HepG2 (cell line): ENCODE measurements at regions not wholly inside any gene's neighbourhood (a gene's known extent, or its start where the extent isn't known, plus 50 kb on each side); places are given as distances from the start of the nearest gene placed in this dataset.
A peak's percentile ranks its signal among the peaks of the same experiment; 100 is the strongest.

ENCODE experiments used
- DRAP1 ChIP-seq: IDR thresholded peaks from 2 replicates; pipeline ENCODE4 v1.6.1; 2016; ENCODE audit warnings: missing genetic modification reagents, missing compliant biosample characterization
- ELK4 ChIP-seq: sonication (generic); formaldehyde crosslinking; IDR thresholded peaks from 2 replicates; pipeline ENCODE4 v1.9.0; 2021; ENCODE audit warnings: missing genetic modification reagents, borderline replicate concordance
- IKZF5 ChIP-seq: IDR thresholded peaks from 2 replicates; pipeline ENCODE4 v1.6.1; 2018; ENCODE audit warnings: missing genetic modification reagents, mild to moderate bottlenecking, missing compliant biosample characterization
- KLF11 ChIP-seq: IDR thresholded peaks from 2 replicates; pipeline ENCODE4 v1.6.1; 2016; ENCODE audit warnings: missing compliant biosample characterization
- NCOA1 ChIP-seq: sonication (generic); formaldehyde crosslinking; IDR thresholded peaks from 2 replicates; pipeline ENCODE4 v1.9.0; 2021; ENCODE audit warnings: missing genetic modification reagents
- PLSCR1 ChIP-seq: sonication (generic); formaldehyde crosslinking; IDR thresholded peaks from 2 replicates; pipeline ENCODE4 v1.5.0; 2020; ENCODE audit warnings: missing genetic modification reagents, mild to moderate bottlenecking, borderline replicate concordance
- SALL2 ChIP-seq: sonication (generic); formaldehyde crosslinking; IDR thresholded peaks from 2 replicates; pipeline ENCODE4 v1.8.1; 2023; ENCODE audit warnings: mild to moderate bottlenecking, missing genetic modification reagents, inconsistent platforms
- TBX2 ChIP-seq: sonication (generic); formaldehyde crosslinking; IDR thresholded peaks from 2 replicates; pipeline ENCODE4 v1.5.0; 2020; ENCODE audit warnings: missing genetic modification reagents, mild to moderate bottlenecking, borderline replicate concordance
- ZKSCAN8 ChIP-seq: IDR thresholded peaks from 2 replicates; pipeline ENCODE4 v1.6.1; 2016; ENCODE audit warnings: borderline replicate concordance, missing genetic modification reagents, missing compliant biosample characterization
- ZNF710 ChIP-seq: sonication (generic); formaldehyde crosslinking; IDR thresholded peaks from 2 replicates; pipeline ENCODE4 v1.5.0; 2020; ENCODE audit warnings: mild to moderate bottlenecking, missing genetic modification reagents, borderline replicate concordance
- TF ChIP-seq, protein P1 (sequence below): sonication (generic); formaldehyde crosslinking; IDR thresholded peaks from 2 replicates; pipeline ENCODE4 v1.4.0; 2020; ENCODE audit warnings: mild to moderate bottlenecking, missing genetic modification reagents, borderline replicate concordance
- TF ChIP-seq, protein P2 (sequence below): sonication (generic); formaldehyde crosslinking; IDR thresholded peaks from 2 replicates; pipeline ENCODE4 v1.4.0; 2020; ENCODE audit warnings: missing genetic modification reagents
- TF ChIP-seq, protein P3 (sequence below): sonication (generic); IDR thresholded peaks from 2 replicates; pipeline ENCODE4 v1.6.1; 2016; ENCODE audit warnings: low read depth, borderline replicate concordance
- TF ChIP-seq, protein P4 (sequence below): IDR thresholded peaks from 2 replicates; pipeline ENCODE4 v1.6.1; 2016

DNA sequence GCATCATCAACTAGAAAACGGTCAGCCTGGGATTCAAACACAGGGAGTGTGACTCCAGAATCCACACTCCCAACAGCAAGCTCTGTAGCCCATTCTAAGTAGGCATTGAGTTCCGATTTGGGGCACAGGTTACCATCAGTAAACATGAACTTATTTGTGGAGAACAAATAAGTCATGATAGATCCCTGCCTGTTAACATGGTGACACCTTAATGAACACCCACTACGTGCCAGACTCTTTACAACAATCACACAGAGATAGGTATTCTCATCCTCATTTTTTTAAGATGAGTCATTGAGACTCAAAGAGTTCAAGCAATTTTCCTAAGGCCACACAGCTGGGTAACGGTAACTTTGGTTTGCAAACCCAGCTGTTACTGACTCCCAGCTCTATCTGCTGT lies 91.5 kb downstream of the LYZL2 start (continued):
- TF ChIP-seq, protein P1, sequence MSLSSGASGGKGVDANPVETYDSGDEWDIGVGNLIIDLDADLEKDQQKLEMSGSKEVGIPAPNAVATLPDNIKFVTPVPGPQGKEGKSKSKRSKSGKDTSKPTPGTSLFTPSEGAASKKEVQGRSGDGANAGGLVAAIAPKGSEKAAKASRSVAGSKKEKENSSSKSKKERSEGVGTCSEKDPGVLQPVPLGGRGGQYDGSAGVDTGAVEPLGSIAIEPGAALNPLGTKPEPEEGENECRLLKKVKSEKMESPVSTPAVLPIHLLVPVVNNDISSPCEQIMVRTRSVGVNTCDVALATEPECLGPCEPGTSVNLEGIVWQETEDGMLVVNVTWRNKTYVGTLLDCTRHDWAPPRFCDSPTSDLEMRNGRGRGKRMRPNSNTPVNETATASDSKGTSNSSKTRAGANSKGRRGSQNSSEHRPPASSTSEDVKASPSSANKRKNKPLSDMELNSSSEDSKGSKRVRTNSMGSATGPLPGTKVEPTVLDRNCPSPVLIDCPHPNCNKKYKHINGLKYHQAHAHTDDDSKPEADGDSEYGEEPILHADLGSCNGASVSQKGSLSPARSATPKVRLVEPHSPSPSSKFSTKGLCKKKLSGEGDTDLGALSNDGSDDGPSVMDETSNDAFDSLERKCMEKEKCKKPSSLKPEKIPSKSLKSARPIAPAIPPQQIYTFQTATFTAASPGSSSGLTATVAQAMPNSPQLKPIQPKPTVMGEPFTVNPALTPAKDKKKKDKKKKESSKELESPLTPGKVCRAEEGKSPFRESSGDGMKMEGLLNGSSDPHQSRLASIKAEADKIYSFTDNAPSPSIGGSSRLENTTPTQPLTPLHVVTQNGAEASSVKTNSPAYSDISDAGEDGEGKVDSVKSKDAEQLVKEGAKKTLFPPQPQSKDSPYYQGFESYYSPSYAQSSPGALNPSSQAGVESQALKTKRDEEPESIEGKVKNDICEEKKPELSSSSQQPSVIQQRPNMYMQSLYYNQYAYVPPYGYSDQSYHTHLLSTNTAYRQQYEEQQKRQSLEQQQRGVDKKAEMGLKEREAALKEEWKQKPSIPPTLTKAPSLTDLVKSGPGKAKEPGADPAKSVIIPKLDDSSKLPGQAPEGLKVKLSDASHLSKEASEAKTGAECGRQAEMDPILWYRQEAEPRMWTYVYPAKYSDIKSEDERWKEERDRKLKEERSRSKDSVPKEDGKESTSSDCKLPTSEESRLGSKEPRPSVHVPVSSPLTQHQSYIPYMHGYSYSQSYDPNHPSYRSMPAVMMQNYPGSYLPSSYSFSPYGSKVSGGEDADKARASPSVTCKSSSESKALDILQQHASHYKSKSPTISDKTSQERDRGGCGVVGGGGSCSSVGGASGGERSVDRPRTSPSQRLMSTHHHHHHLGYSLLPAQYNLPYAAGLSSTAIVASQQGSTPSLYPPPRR (CRISPR knock-in tag), result peak; percentile 61; the same call in 1 of the 2 replicates
- TF ChIP-seq SALL2 (CRISPR knock-in tag), result no peak
- no peak for TF ChIP-seq ELK4 (CRISPR knock-in tag)
- TF ChIP-seq, protein P2, sequence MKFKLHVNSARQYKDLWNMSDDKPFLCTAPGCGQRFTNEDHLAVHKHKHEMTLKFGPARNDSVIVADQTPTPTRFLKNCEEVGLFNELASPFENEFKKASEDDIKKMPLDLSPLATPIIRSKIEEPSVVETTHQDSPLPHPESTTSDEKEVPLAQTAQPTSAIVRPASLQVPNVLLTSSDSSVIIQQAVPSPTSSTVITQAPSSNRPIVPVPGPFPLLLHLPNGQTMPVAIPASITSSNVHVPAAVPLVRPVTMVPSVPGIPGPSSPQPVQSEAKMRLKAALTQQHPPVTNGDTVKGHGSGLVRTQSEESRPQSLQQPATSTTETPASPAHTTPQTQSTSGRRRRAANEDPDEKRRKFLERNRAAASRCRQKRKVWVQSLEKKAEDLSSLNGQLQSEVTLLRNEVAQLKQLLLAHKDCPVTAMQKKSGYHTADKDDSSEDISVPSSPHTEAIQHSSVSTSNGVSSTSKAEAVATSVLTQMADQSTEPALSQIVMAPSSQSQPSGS (CRISPR knock-in tag), result 0 out of 2 replicates have a peak, but pooled peaks have one; percentile 19
- no peak for TF ChIP-seq NCOA1
- TF ChIP-seq, protein P3, sequence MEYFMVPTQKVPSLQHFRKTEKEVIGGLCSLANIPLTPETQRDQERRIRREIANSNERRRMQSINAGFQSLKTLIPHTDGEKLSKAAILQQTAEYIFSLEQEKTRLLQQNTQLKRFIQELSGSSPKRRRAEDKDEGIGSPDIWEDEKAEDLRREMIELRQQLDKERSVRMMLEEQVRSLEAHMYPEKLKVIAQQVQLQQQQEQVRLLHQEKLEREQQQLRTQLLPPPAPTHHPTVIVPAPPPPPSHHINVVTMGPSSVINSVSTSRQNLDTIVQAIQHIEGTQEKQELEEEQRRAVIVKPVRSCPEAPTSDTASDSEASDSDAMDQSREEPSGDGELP, result peak; percentile 93
- TF ChIP-seq TBX2 (CRISPR knock-in tag), result peak; percentile 80
- TF ChIP-seq, protein P4, sequence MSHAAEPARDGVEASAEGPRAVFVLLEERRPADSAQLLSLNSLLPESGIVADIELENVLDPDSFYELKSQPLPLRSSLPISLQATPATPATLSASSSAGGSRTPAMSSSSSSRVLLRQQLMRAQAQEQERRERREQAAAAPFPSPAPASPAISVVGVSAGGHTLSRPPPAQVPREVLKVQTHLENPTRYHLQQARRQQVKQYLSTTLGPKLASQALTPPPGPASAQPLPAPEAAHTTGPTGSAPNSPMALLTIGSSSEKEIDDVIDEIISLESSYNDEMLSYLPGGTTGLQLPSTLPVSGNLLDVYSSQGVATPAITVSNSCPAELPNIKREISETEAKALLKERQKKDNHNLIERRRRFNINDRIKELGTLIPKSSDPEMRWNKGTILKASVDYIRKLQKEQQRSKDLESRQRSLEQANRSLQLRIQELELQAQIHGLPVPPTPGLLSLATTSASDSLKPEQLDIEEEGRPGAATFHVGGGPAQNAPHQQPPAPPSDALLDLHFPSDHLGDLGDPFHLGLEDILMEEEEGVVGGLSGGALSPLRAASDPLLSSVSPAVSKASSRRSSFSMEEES (CRISPR knock-in tag), result peak; percentile 64
- TF ChIP-seq ZKSCAN8 (CRISPR knock-in tag), result no peak; the same call in 1 of the 2 replicates
- 0 out of 2 replicates have a peak, but pooled peaks have one; percentile 4 for TF ChIP-seq DRAP1
- TF ChIP-seq IKZF5 (CRISPR knock-in tag), result no peak
- no peak for TF ChIP-seq PLSCR1
- no peak for TF ChIP-seq KLF11 (CRISPR knock-in tag)
- TF ChIP-seq ZNF710 (CRISPR knock-in tag), result no peak
